Upper lobe of left lung (tissue), 4 donors: ENCODE measurements at regions not wholly inside any gene's neighbourhood (a gene's known extent, or its start where the extent isn't known, plus 50 kb on each side); places are given as distances from the start of the nearest gene placed in this dataset.

Experiments used
- EP300 ChIP-seq, 4 donors: sonication (generic); formaldehyde crosslinking; IDR thresholded peaks; one replicate each; pipeline ENCODE4 v1.5.1; 2017; ENCODE audit warnings: antibody characterized with exemption in 4 of 4, control low read depth in 2 of 4
- POLR2A ChIP-seq, 4 donors: fragments of 450-650 bp; IDR thresholded peaks; one replicate each; pipeline ENCODE4 v1.5.1; 2016 to 2017; ENCODE audit warnings: antibody characterized with exemption in 4 of 4, mild to moderate bottlenecking in 2 of 4
- POLR2AphosphoS5 ChIP-seq, 2 donors: sonication (generic); formaldehyde crosslinking; IDR thresholded peaks; one replicate each; pipeline ENCODE4 v1.5.1; 2017; ENCODE audit warnings: antibody characterized with exemption in 2 of 2
- TF ChIP-seq, protein P1 (sequence below), 6 experiments: fragments of 450-650 bp in 4 of 6; fragments of 200-600 bp in 2 of 6; sonication (generic) in 2 of 6; IDR thresholded peaks; one replicate each; pipeline ENCODE4 v1.5.1; 2016 to 2019; ENCODE audit warnings: antibody characterized with exemption in 6 of 6

DNA sequence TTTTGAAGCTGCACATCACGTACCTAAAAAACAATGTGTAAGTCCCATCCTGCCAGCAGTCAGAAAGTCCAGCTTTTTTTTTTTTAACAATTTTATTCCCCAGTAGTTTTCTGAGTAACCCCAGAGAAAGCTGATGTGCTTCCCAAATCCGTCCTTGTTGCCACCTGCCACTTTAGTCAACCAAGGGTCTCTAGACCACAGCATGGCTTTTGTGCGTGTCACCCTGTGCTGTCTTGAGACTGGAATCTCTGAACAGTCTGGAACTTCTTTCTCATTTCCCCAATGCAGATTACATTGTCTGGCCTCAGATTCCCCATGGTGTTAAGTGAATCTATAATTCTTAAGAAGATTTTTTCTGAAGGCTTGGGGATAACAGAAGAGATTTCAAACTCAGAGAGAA lies 289.2 kb upstream of the KLF12 start:
- TF ChIP-seq, protein P1, sequence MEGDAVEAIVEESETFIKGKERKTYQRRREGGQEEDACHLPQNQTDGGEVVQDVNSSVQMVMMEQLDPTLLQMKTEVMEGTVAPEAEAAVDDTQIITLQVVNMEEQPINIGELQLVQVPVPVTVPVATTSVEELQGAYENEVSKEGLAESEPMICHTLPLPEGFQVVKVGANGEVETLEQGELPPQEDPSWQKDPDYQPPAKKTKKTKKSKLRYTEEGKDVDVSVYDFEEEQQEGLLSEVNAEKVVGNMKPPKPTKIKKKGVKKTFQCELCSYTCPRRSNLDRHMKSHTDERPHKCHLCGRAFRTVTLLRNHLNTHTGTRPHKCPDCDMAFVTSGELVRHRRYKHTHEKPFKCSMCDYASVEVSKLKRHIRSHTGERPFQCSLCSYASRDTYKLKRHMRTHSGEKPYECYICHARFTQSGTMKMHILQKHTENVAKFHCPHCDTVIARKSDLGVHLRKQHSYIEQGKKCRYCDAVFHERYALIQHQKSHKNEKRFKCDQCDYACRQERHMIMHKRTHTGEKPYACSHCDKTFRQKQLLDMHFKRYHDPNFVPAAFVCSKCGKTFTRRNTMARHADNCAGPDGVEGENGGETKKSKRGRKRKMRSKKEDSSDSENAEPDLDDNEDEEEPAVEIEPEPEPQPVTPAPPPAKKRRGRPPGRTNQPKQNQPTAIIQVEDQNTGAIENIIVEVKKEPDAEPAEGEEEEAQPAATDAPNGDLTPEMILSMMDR (IDR thresholded peaks at IDR 0.05), result no peak
- TF ChIP-seq POLR2AphosphoS5 (IDR thresholded peaks at IDR 0.05) (no peak), EP300 (IDR thresholded peaks at IDR 0.05) (no peak), POLR2A (IDR thresholded peaks at IDR 0.05) (no peak)
